ENCODE measurements at regions not wholly inside any gene's neighbourhood (a gene's known extent, or its start where the extent isn't known, plus 50 kb on each side); places are given as distances from the start of the nearest gene placed in this dataset.

- TF ChIP-seq CTCF (IDR thresholded peaks at IDR 0.05; ENCODE audit: poor library complexity), result no peak
- TF ChIP-seq EZH2 (IDR thresholded peaks at IDR 0.05; ENCODE audit: borderline replicate concordance), result no peak
Measured at GRCh38 chr5:67378256-67378655, 181.7 kb upstream of the CD180 start.

Measured in hepatocyte (in vitro differentiated cells).